HG03575 (cell line): ENCODE measurements at regions not wholly inside any gene's neighbourhood (a gene's known extent, or its start where the extent isn't known, plus 50 kb on each side); places are given as distances from the start of the nearest gene placed in this dataset.
"Not testable (repeated sequence)": the region's sequence is repeated elsewhere in the genome, so short reads cannot be mapped to it uniquely, and the experiment has no call there.

Experiments
- ATAC-seq: cut with Tn5 transposase; IDR thresholded peaks from one replicate; pipeline ENCODE4 v1.9.1; 2021; ENCODE audit not compliant: unreplicated experiment, insufficient number of reproducible peaks, low FRiP score; ENCODE audit errors: extremely low read depth

GRCh38 chr7:153061910-153062528 is 302.5 kb downstream of the ACTR3B start:
- no peak for ATAC-seq

GRCh38 chr7:153065051-153065450 is 305.5 kb downstream of the ACTR3B start:
- no peak for ATAC-seq

- no peak for ATAC-seq
Observed at GRCh38 chr7:153066711-153067110, 307.2 kb downstream of the ACTR3B start.

- ATAC-seq: no peak
Observed at GRCh38 chr7:153070141-153070540, 310.6 kb downstream of the ACTR3B start.

GRCh38 chr7:153072806-153073205 is 313.3 kb downstream of the ACTR3B start:
- ATAC-seq: no peak

- ATAC-seq: not testable (repeated sequence)
Observed at GRCh38 chr7:153076289-153076688, 316.7 kb downstream of the ACTR3B start.

- ATAC-seq: no peak
Observed at GRCh38 chr7:153081496-153081895, 321.9 kb downstream of the ACTR3B start.

GRCh38 chr7:153084278-153084677 is 324.7 kb downstream of the ACTR3B start:
- ATAC-seq: no peak

GRCh38 chr7:153087498-153087897 is 327.9 kb downstream of the ACTR3B start:
- no peak for ATAC-seq

GRCh38 chr7:153088601-153089000 is 329.0 kb downstream of the ACTR3B start:
- no peak for ATAC-seq

GRCh38 chr7:153090209-153090608 is 330.7 kb downstream of the ACTR3B start:
- no peak for ATAC-seq

- no peak for ATAC-seq
Observed at GRCh38 chr7:153090764-153091163, 331.2 kb downstream of the ACTR3B start.

- ATAC-seq: no peak
Observed at GRCh38 chr7:153091477-153091876, 331.9 kb downstream of the ACTR3B start.

- no peak for ATAC-seq
Observed at GRCh38 chr7:153097511-153098201, 338.1 kb downstream of the ACTR3B start.

- no peak for ATAC-seq
Observed at GRCh38 chr7:153099235-153099634, 339.7 kb downstream of the ACTR3B start.

GRCh38 chr7:153100691-153101237 is 341.2 kb downstream of the ACTR3B start:
- no peak for ATAC-seq

- ATAC-seq: no peak
Observed at GRCh38 chr7:153103202-153103601, 343.6 kb downstream of the ACTR3B start.

GRCh38 chr7:153107826-153108225 is 348.3 kb downstream of the ACTR3B start:
- no peak for ATAC-seq

- no peak for ATAC-seq
Observed at GRCh38 chr7:153109566-153109965, 350.0 kb downstream of the ACTR3B start.

GRCh38 chr7:153110606-153111005 is 351.1 kb downstream of the ACTR3B start:
- no peak for ATAC-seq
